Liver (tissue), 3 donors: ENCODE measurements at regions not wholly inside any gene's neighbourhood (a gene's known extent, or its start where the extent isn't known, plus 50 kb on each side); places are given as distances from the start of the nearest gene placed in this dataset.

Source experiments
- HNF4G ChIP-seq: IDR thresholded peaks from 2 replicates; pipeline ENCODE4 v1.6.1; 2016; ENCODE audit warnings: antibody characterized with exemption
- YY1 ChIP-seq: IDR thresholded peaks from 2 replicates; pipeline ENCODE4 v1.6.1; 2016; ENCODE audit warnings: antibody characterized with exemption, mild to moderate bottlenecking
- TF ChIP-seq, protein P1 (sequence below): fragments of 150-350 bp; IDR thresholded peaks from 2 replicates; pipeline ENCODE4 v1.5.1; 2017; ENCODE audit warnings: improper control_type of control experiment, low read depth, low read length; ENCODE audit not compliant: missing input control
- TF ChIP-seq, protein P2 (sequence below): IDR thresholded peaks from 2 replicates; pipeline ENCODE4 v1.6.1; 2016; ENCODE audit warnings: antibody characterized with exemption, mild to moderate bottlenecking
- donor health status: healthy.
- donor health status: healthy.

DNA sequence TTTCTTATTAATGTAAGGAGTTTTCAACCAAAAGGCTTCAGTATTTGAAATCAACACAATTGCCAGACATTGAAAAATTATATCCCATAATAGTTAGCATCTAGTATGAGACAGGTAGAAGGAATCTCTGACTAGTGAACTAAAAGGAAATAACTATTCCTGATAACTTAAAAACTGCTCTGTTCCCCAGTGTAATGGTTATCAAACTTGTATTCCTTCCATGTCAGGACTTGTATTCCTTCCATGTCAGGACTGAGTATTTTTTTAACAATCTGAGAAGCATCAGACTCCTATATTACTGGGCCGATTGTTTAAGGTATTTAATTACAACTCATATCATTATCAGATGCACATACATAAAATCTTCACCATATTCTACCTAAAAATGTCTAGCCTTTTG, 238.5 kb downstream of the HNMT start:
- TF ChIP-seq HNF4G (no peak), YY1 (no peak)
- TF ChIP-seq, protein P1, sequence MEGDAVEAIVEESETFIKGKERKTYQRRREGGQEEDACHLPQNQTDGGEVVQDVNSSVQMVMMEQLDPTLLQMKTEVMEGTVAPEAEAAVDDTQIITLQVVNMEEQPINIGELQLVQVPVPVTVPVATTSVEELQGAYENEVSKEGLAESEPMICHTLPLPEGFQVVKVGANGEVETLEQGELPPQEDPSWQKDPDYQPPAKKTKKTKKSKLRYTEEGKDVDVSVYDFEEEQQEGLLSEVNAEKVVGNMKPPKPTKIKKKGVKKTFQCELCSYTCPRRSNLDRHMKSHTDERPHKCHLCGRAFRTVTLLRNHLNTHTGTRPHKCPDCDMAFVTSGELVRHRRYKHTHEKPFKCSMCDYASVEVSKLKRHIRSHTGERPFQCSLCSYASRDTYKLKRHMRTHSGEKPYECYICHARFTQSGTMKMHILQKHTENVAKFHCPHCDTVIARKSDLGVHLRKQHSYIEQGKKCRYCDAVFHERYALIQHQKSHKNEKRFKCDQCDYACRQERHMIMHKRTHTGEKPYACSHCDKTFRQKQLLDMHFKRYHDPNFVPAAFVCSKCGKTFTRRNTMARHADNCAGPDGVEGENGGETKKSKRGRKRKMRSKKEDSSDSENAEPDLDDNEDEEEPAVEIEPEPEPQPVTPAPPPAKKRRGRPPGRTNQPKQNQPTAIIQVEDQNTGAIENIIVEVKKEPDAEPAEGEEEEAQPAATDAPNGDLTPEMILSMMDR = no peak
- TF ChIP-seq, protein P2, sequence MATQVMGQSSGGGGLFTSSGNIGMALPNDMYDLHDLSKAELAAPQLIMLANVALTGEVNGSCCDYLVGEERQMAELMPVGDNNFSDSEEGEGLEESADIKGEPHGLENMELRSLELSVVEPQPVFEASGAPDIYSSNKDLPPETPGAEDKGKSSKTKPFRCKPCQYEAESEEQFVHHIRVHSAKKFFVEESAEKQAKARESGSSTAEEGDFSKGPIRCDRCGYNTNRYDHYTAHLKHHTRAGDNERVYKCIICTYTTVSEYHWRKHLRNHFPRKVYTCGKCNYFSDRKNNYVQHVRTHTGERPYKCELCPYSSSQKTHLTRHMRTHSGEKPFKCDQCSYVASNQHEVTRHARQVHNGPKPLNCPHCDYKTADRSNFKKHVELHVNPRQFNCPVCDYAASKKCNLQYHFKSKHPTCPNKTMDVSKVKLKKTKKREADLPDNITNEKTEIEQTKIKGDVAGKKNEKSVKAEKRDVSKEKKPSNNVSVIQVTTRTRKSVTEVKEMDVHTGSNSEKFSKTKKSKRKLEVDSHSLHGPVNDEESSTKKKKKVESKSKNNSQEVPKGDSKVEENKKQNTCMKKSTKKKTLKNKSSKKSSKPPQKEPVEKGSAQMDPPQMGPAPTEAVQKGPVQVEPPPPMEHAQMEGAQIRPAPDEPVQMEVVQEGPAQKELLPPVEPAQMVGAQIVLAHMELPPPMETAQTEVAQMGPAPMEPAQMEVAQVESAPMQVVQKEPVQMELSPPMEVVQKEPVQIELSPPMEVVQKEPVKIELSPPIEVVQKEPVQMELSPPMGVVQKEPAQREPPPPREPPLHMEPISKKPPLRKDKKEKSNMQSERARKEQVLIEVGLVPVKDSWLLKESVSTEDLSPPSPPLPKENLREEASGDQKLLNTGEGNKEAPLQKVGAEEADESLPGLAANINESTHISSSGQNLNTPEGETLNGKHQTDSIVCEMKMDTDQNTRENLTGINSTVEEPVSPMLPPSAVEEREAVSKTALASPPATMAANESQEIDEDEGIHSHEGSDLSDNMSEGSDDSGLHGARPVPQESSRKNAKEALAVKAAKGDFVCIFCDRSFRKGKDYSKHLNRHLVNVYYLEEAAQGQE = no peak
